Ovary (tissue), 7 donors: ENCODE measurements at regions not wholly inside any gene's neighbourhood (a gene's known extent, or its start where the extent isn't known, plus 50 kb on each side); places are given as distances from the start of the nearest gene placed in this dataset.

Experiments
- DNase-seq, 5 donors: peaks; one replicate each; pipeline ENCODE4 v3.0.0-alpha.2; 2019 to 2020
- H3K27ac ChIP-seq, 2 donors: fragments of 200-600 bp; one replicate each; pipeline versions ENCODE4 v1.5.1 to v1.8.0; 2019 to 2022
- H3K27me3 ChIP-seq: fragments of 200-600 bp; one replicate; pipeline ENCODE4 v1.8.0; 2022
- H3K36me3 ChIP-seq: fragments of 200-600 bp; sonication (generic); one replicate; pipeline ENCODE4 v1.5.1; 2019
- H3K4me1 ChIP-seq: one replicate; pipeline ENCODE4 v1.8.1; 2013; ENCODE audit warnings: mild to moderate bottlenecking, moderate library complexity; ENCODE audit not compliant: insufficient read depth
- H3K4me3 ChIP-seq: fragments of 200-600 bp; sonication (generic); one replicate; pipeline ENCODE4 v1.5.1; 2017
- H3K9me3 ChIP-seq, 2 donors: fragments of 200-600 bp in 1 of 2; sonication (generic) in 1 of 2; one replicate each; pipeline versions ENCODE4 v1.5.1 to v1.8.1; 2013 to 2019; ENCODE audit warnings: mild to moderate bottlenecking in 1 of 2, moderate library complexity in 1 of 2
- CTCF ChIP-seq, 3 donors: fragments of 450-650 bp in 2 of 3; fragments of 200-600 bp in 1 of 3; IDR thresholded peaks; one replicate each; pipeline versions ENCODE4 v1.5.1 to v1.8.0; 2016 to 2022; ENCODE audit warnings: antibody characterized with exemption in 3 of 3, mild to moderate bottlenecking in 1 of 3
- EP300 ChIP-seq: sonication (generic); formaldehyde crosslinking; IDR thresholded peaks from one replicate; pipeline ENCODE4 v1.6.1; 2017; ENCODE audit warnings: antibody characterized with exemption
- POLR2A ChIP-seq: fragments of 450-650 bp; IDR thresholded peaks from one replicate; pipeline ENCODE4 v1.6.1; 2017; ENCODE audit warnings: antibody characterized with exemption, mild to moderate bottlenecking, moderate library complexity
- WGBS, 3 donors: extraction: QIAGEN DNeasy Blood & Tissue Kit in 1 of 3; methylation state at CpG; one replicate each; pipeline versions ENCODE4 v1.1.5 to v1.1.7; 2013 to 2017; 5-methylcytosine and 5-hydroxymethylcytosine counted together
- intact Hi-C, 4 donors: fragments of 100-400 bp; cut with DNase I; formaldehyde crosslinking; loops; one replicate each; pipeline versions ENCODE4 v1.11.0 to v1.15.1; 2022 to 2023
- donor health status: DM: no; HTN: no; CAD: no; lungs with moderate emphysema.
- donor health status: DM: no; HTN: no; CAD: no.
- donor health status: Bipolar disorder and iron deficiency.
- donor health status: DM: no; HTN: no; CAD: no.
- donor health status: DM: yes; HTN: yes; CAD: no.

GRCh38 chr12:14171106-14171505 lies 189.7 kb upstream of the GRIN2B start:
- no peaks in the 10 kb centered on the region for H3K9me3 ChIP-seq
- WGBS, 3 donors, result 80 to 90% (median 86%) methylated on average over 3 of the region's 3 CpGs
- no peak overlapping the region for H3K4me3 ChIP-seq
- TF ChIP-seq CTCF (IDR thresholded peaks at IDR 0.05) (no peak), POLR2A (no peak), EP300 (no peak)
- H3K27me3 ChIP-seq, result no peaks in the 10 kb centered on the region
- no peak overlapping the region for H3K27ac ChIP-seq
- DNase-seq, result no peak
- intact Hi-C loops, result no loop called here
- no peaks in the 10 kb centered on the region for H3K36me3 ChIP-seq
- H3K4me1 ChIP-seq, result no peaks in the 10 kb centered on the region

GRCh38 chr12:14175206-14175605 lies 190.3 kb upstream of the ATF7IP start:
- WGBS, 3 donors, result 72 to 78% (median 78%) methylated on average over 2 of the region's 2 CpGs
- no peaks in the 10 kb centered on the region for H3K27me3 ChIP-seq
- DNase-seq, result no peak
- H3K4me3 ChIP-seq, result no peak overlapping the region
- no peaks in the 10 kb centered on the region for H3K9me3 ChIP-seq
- intact Hi-C loops, result no loop called here
- no peak for TF ChIP-seq EP300
- TF ChIP-seq CTCF (IDR thresholded peaks at IDR 0.05), result no peak
- TF ChIP-seq POLR2A, result no peak
- no peak overlapping the region for H3K27ac ChIP-seq
- H3K36me3 ChIP-seq, result no peaks in the 10 kb centered on the region
- H3K4me1 ChIP-seq, result no peaks in the 10 kb centered on the region

GRCh38 chr12:14185427-14186192 lies 179.9 kb upstream of the ATF7IP start:
- no peaks in the 10 kb centered on the region for H3K9me3 ChIP-seq
- no peak overlapping the region for H3K4me3 ChIP-seq
- no peak for DNase-seq
- H3K27ac ChIP-seq, result no peak overlapping the region
- intact Hi-C loops, result no loop called here
- no peaks in the 10 kb centered on the region for H3K4me1 ChIP-seq
- H3K27me3 ChIP-seq, result no peaks in the 10 kb centered on the region
- H3K36me3 ChIP-seq, result no peaks in the 10 kb centered on the region
- WGBS, 3 donors, result 46 to 47% (median 46%) methylated on average over 8 of the region's 8 CpGs
- TF ChIP-seq POLR2A (no peak), EP300 (no peak), CTCF (IDR thresholded peaks at IDR 0.05) (no peak)

GRCh38 chr12:14186193-14186502 lies 179.3 kb upstream of the ATF7IP start:
- Histone ChIP-seq H3K36me3 (no peaks in the 10 kb centered on the region), H3K9me3 (no peaks in the 10 kb centered on the region), H3K27me3 (no peaks in the 10 kb centered on the region), H3K4me1 (no peaks in the 10 kb centered on the region), H3K27ac (no peak overlapping the region), H3K4me3 (no peak overlapping the region)
- intact Hi-C loops, result no loop called here
- DNase-seq, result no peak
- 7 to 15% (median 9%) methylated on average over 2 of the region's 2 CpGs for WGBS, 3 donors
- TF ChIP-seq POLR2A (no peak), EP300 (no peak), CTCF (IDR thresholded peaks at IDR 0.05) (no peak)
